T-helper 2 cell treated with Interferon-gamma antibody and Interleukin-4, amounts not matched to agents 5 μg/mL and 100 μg/mL, for 36 hours (primary cell): ENCODE measurements at regions not wholly inside any gene's neighbourhood (a gene's known extent, or its start where the extent isn't known, plus 50 kb on each side); places are given as distances from the start of the nearest gene placed in this dataset.

Experiments used
- DNase-seq: peaks from one replicate; pipeline ENCODE4 v3.0.0; 2021; ENCODE audit warnings: low spot score
- H3K27ac Mint-ChIP-seq: one replicate; pipeline ENCODE4 v1.8.0; 2021; ENCODE audit warnings: mild to moderate bottlenecking, mixed read lengths
- H3K27me3 Mint-ChIP-seq: one replicate; pipeline ENCODE4 v1.8.0; 2021; ENCODE audit warnings: low read depth, mixed read lengths
- H3K36me3 Mint-ChIP-seq: one replicate; pipeline ENCODE4 v1.8.0; 2021; ENCODE audit warnings: low read depth, mixed read lengths
- H3K4me1 Mint-ChIP-seq: one replicate; pipeline ENCODE4 v1.8.0; 2021; ENCODE audit warnings: low read depth, mixed read lengths
- H3K4me3 Mint-ChIP-seq: one replicate; pipeline ENCODE4 v1.8.0; 2022; ENCODE audit warnings: mild to moderate bottlenecking, moderate library complexity, mixed read lengths
- H3K9me3 Mint-ChIP-seq: one replicate; pipeline ENCODE4 v1.8.0; 2021; ENCODE audit warnings: mixed read lengths

GRCh38 chr12:115337693-115338543 lies 653.9 kb upstream of the TBX3 start:
- Mint-ChIP-seq H3K9me3 (peaks cover 19% of the 10 kb centered on the region), H3K36me3 (no peaks in the 10 kb centered on the region), H3K4me1 (no peaks in the 10 kb centered on the region), H3K4me3 (no peak overlapping the region), H3K27me3 (no peaks in the 10 kb centered on the region), H3K27ac (no peak overlapping the region)
- DNase-seq, result no peak

- H3K4me1 Mint-ChIP-seq, result no peaks in the 10 kb centered on the region
- H3K36me3 Mint-ChIP-seq, result no peaks in the 10 kb centered on the region
- no peak for DNase-seq
- H3K4me3 Mint-ChIP-seq, result no peak overlapping the region
- peaks cover 15% of the 10 kb centered on the region for H3K9me3 Mint-ChIP-seq
- H3K27ac Mint-ChIP-seq, result no peak overlapping the region
- no peaks in the 10 kb centered on the region for H3K27me3 Mint-ChIP-seq
Measured at GRCh38 chr12:115336506-115336905, 652.5 kb upstream of the TBX3 start.

GRCh38 chr12:115335594-115335993 lies 651.6 kb upstream of the TBX3 start:
- Mint-ChIP-seq H3K4me1 (no peaks in the 10 kb centered on the region), H3K36me3 (no peaks in the 10 kb centered on the region), H3K9me3 (peaks cover 15% of the 10 kb centered on the region), H3K27me3 (no peaks in the 10 kb centered on the region), H3K27ac (no peak overlapping the region), H3K4me3 (no peak overlapping the region)
- DNase-seq, result no peak

GRCh38 chr12:115335048-115335447 lies 651.1 kb upstream of the TBX3 start:
- Mint-ChIP-seq H3K27me3 (no peaks in the 10 kb centered on the region), H3K4me1 (no peaks in the 10 kb centered on the region), H3K9me3 (peaks cover 15% of the 10 kb centered on the region), H3K36me3 (no peaks in the 10 kb centered on the region), H3K4me3 (no peak overlapping the region), H3K27ac (no peak overlapping the region)
- DNase-seq, result no peak

GRCh38 chr12:115332945-115333344 lies 649.0 kb upstream of the TBX3 start:
- H3K4me1 Mint-ChIP-seq, result no peaks in the 10 kb centered on the region
- DNase-seq, result no peak
- no peaks in the 10 kb centered on the region for H3K36me3 Mint-ChIP-seq
- no peak overlapping the region for H3K4me3 Mint-ChIP-seq
- no peak overlapping the region for H3K27ac Mint-ChIP-seq
- H3K27me3 Mint-ChIP-seq, result no peaks in the 10 kb centered on the region
- peaks cover 11% of the 10 kb centered on the region for H3K9me3 Mint-ChIP-seq

- H3K4me1 Mint-ChIP-seq, result no peaks in the 10 kb centered on the region
- peaks cover 9% of the 10 kb centered on the region for H3K9me3 Mint-ChIP-seq
- H3K4me3 Mint-ChIP-seq, result no peak overlapping the region
- no peaks in the 10 kb centered on the region for H3K27me3 Mint-ChIP-seq
- DNase-seq, result no peak
- no peak overlapping the region for H3K27ac Mint-ChIP-seq
- no peaks in the 10 kb centered on the region for H3K36me3 Mint-ChIP-seq
Measured at GRCh38 chr12:115325858-115326257, 641.9 kb upstream of the TBX3 start.

- no peak for DNase-seq
- Mint-ChIP-seq H3K9me3 (peaks cover 9% of the 10 kb centered on the region), H3K4me1 (no peaks in the 10 kb centered on the region), H3K36me3 (no peaks in the 10 kb centered on the region), H3K27ac (no peak overlapping the region), H3K4me3 (no peak overlapping the region), H3K27me3 (no peaks in the 10 kb centered on the region)
Measured at GRCh38 chr12:115324949-115325593, 641.1 kb upstream of the TBX3 start.

- DNase-seq, result no peak
- no peak overlapping the region for H3K27ac Mint-ChIP-seq
- H3K4me1 Mint-ChIP-seq, result no peaks in the 10 kb centered on the region
- H3K9me3 Mint-ChIP-seq, result peaks cover 9% of the 10 kb centered on the region
- no peaks in the 10 kb centered on the region for H3K36me3 Mint-ChIP-seq
- no peak overlapping the region for H3K4me3 Mint-ChIP-seq
- no peaks in the 10 kb centered on the region for H3K27me3 Mint-ChIP-seq
Measured at GRCh38 chr12:115323223-115323905, 639.4 kb upstream of the TBX3 start.

GRCh38 chr12:115322275-115322674 lies 638.3 kb upstream of the TBX3 start:
- Mint-ChIP-seq H3K4me3 (no peak overlapping the region), H3K27ac (no peak overlapping the region), H3K4me1 (no peaks in the 10 kb centered on the region), H3K9me3 (peaks cover 9% of the 10 kb centered on the region), H3K27me3 (no peaks in the 10 kb centered on the region), H3K36me3 (no peaks in the 10 kb centered on the region)
- DNase-seq, result no peak

- no peak overlapping the region for H3K27ac Mint-ChIP-seq
- H3K4me3 Mint-ChIP-seq, result no peak overlapping the region
- H3K27me3 Mint-ChIP-seq, result no peaks in the 10 kb centered on the region
- no peak for DNase-seq
- no peaks in the 10 kb centered on the region for H3K4me1 Mint-ChIP-seq
- H3K36me3 Mint-ChIP-seq, result no peaks in the 10 kb centered on the region
- peaks cover 9% of the 10 kb centered on the region for H3K9me3 Mint-ChIP-seq
Measured at GRCh38 chr12:115320967-115321366, 637.0 kb upstream of the TBX3 start.

GRCh38 chr12:115320451-115320850 lies 636.5 kb upstream of the TBX3 start:
- H3K27ac Mint-ChIP-seq, result no peak overlapping the region
- H3K27me3 Mint-ChIP-seq, result no peaks in the 10 kb centered on the region
- H3K4me1 Mint-ChIP-seq, result no peaks in the 10 kb centered on the region
- no peak overlapping the region for H3K4me3 Mint-ChIP-seq
- no peak for DNase-seq
- no peaks in the 10 kb centered on the region for H3K36me3 Mint-ChIP-seq
- H3K9me3 Mint-ChIP-seq, result peaks cover 9% of the 10 kb centered on the region

- H3K4me3 Mint-ChIP-seq, result no peak overlapping the region
Measured at GRCh38 chr12:115319446-115320040, 635.6 kb upstream of the TBX3 start.

GRCh38 chr12:115313929-115314328 lies 630.0 kb upstream of the TBX3 start:
- no peak for DNase-seq
- Mint-ChIP-seq H3K4me1 (no peaks in the 10 kb centered on the region), H3K27me3 (no peaks in the 10 kb centered on the region), H3K4me3 (no peak overlapping the region), H3K27ac (no peak overlapping the region), H3K36me3 (no peaks in the 10 kb centered on the region), H3K9me3 (peaks cover 14% of the 10 kb centered on the region)

More at GRCh38 chr12:115319446-115320040, 635.6 kb upstream of the TBX3 start:
- no peaks in the 10 kb centered on the region for H3K36me3 Mint-ChIP-seq
- peaks cover 11% of the 10 kb centered on the region for H3K9me3 Mint-ChIP-seq
- H3K27me3 Mint-ChIP-seq, result no peaks in the 10 kb centered on the region
- H3K27ac Mint-ChIP-seq, result no peak overlapping the region
- DNase-seq, result no peak
- H3K4me1 Mint-ChIP-seq, result no peaks in the 10 kb centered on the region

GRCh38 chr12:115312901-115313300 lies 628.9 kb upstream of the TBX3 start:
- H3K36me3 Mint-ChIP-seq, result no peaks in the 10 kb centered on the region
- no peak for DNase-seq
- H3K27me3 Mint-ChIP-seq, result no peaks in the 10 kb centered on the region
- peaks cover 14% of the 10 kb centered on the region for H3K9me3 Mint-ChIP-seq
- H3K4me3 Mint-ChIP-seq, result no peak overlapping the region
- H3K4me1 Mint-ChIP-seq, result no peaks in the 10 kb centered on the region
- H3K27ac Mint-ChIP-seq, result no peak overlapping the region
